GM18861 (cell line): ENCODE measurements at regions not wholly inside any gene's neighbourhood (a gene's known extent, or its start where the extent isn't known, plus 50 kb on each side); places are given as distances from the start of the nearest gene placed in this dataset.
A peak's percentile ranks its signal among the peaks of the same experiment; 100 is the strongest.

Experiments
- ATAC-seq: cut with Tn5 transposase; IDR thresholded peaks from one replicate; pipeline ENCODE4 v1.9.1; 2021; ENCODE audit not compliant: unreplicated experiment

DNA sequence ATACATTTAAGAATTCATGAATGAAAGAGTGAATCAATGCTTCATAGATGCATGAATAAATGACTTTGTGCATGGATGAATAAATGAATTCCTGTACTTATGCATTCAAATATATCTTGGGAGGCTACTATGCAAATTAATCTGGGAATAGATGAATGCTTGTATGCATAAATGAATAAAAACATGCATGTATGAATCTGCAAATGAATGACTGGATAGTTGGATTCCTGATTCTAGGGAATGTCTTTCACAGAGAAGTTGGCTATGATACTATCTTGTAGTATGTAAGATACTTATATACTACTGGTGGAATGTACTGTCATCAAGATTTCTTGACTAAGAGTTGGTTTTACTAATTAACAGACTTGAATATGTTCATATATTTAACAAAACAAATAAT, 75.3 kb upstream of the ASTN2 start:
- no peak for ATAC-seq

GRCh38 chr9:117488659-117489058, 73.8 kb upstream of the ASTN2 start:
- no peak for ATAC-seq

- ATAC-seq: peak; percentile 95
Observed at GRCh38 chr9:117487555-117488175, 72.8 kb upstream of the ASTN2 start.

GRCh38 chr9:117486426-117486825, 71.6 kb upstream of the ASTN2 start:
- no peak for ATAC-seq

DNA sequence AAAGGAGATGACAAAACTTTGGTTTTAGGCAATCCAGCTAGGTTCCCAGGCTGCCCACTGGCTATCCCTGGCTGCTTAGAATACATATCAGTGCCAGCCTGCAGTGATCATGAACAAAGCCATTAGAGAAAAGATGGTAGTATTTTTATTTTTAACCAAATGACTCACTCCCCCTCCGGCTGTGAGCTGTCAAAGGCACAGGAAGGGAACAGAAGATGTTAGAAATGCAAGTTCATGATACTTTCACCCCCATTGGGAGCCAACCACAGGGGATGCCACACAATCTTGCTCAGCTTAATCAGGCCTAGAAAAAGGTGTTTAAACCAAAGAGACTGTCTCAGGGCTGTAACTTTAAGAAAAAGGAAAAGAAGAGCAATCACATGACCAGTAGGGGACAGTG, 70.3 kb upstream of the ASTN2 start:
- ATAC-seq: no peak

- no peak for ATAC-seq
Observed at GRCh38 chr9:117480729-117481128, 65.9 kb upstream of the ASTN2 start.

DNA sequence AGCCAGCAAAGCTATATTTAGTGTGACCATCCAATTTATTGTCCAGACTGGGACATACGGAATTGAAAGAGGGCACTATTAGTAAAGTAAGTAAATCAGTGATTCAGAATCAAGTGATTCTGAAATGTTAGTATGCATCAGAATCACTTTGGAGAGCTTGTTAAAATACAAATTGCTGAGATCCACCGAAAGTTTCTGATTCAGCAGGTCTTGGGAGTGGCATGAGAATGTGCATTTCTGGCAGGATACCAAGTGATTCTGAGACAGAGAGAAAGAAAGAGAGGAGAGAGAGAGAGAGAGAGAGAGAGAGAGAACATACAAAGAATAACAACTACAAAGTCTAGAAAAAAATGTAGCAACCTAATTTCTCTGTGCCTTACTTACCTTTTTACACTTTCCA, 65.4 kb upstream of the ASTN2 start:
- ATAC-seq: no peak

GRCh38 chr9:117473293-117473692, 58.4 kb upstream of the ASTN2 start:
- no peak for ATAC-seq

DNA sequence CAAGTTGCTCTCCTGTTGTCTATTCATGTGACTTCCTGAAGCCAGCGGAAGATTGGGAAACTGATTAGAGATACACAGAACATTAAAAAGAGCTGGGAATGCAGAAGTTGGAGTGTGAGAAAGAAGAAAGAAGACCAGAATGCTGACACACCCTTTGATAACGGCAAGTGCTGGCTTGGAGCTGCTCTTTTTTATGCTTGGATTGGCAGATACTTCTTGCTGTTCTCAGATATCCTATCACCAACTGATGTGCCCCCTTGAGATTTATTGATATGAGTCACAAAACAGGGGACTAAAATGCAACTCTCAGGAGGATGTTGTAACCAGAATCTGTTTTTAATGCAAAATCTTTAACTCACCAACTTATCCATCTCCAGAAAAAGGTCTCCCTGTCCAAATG, 56.0 kb upstream of the ASTN2 start:
- ATAC-seq: no peak

- ATAC-seq: no peak
Observed at GRCh38 chr9:117470455-117470854, 55.6 kb upstream of the ASTN2 start.

- ATAC-seq: no peak
Observed at GRCh38 chr9:117466111-117466510, 51.3 kb upstream of the ASTN2 start.

DNA sequence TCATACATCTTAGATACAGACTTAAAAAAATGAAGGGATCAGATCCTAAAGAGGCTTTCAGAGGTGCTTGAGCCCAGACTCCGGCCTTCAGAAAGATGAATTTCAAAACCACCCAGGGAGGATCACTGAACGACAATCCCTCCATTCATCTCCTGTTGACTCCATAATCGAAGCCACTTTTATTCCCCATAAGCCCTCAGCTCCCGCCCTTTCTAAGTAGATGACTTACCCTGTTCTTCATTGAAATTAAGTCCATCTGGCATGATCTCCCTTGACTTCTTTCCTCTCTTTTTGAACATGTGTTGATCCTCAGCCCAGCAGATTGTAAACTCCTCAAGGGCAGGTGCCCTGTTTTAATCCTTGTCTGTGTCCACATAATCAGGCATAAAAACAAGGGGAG, 50.8 kb upstream of the ASTN2 start:
- no peak for ATAC-seq

DNA sequence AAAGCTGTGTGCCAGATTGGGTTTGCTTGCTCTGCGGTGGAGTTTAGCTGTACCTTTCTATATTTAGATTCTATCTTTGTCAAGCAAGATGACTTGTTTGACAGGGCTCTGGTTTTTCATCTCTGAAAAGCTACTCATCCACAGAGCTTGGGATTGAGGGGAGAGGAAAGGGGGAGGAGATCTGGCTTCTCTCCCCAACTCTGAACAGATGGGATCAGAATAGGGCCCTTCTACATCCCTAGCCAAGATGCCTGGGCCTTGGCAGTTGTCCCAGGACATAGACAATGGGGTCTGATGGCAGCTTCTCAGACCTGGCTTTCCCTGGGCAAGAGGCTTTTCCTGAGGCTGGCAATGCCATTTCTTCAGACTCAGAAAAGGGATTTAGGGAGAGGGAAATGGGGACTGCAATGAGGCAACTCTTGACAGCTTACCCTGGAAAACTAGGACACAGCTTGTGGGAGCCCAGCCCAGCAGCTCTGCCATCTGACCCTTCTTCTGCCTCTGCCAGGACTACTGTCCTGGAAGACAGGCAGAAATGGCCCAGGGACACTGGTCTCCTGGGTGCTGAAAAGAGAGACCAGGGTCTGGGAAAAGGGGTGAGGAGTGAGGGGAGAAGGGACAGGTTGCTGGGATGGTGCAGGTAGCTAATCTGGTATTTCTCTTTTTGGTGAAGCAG, 50.2 kb upstream of the ASTN2 start:
- ATAC-seq: no peak
